Esophagus mucosa (tissue), 1 donor: ENCODE measurements at regions not wholly inside any gene's neighbourhood (a gene's known extent, or its start where the extent isn't known, plus 50 kb on each side); places are given as distances from the start of the nearest gene placed in this dataset.

Source experiments
- ATAC-seq: fragments of 200-7000 bp; cut with Tn5 transposase; one replicate; pipeline ENCODE4 v1.9.1; 2020
- donor health status: DM: yes; HTN: yes; CAD: no.

DNA sequence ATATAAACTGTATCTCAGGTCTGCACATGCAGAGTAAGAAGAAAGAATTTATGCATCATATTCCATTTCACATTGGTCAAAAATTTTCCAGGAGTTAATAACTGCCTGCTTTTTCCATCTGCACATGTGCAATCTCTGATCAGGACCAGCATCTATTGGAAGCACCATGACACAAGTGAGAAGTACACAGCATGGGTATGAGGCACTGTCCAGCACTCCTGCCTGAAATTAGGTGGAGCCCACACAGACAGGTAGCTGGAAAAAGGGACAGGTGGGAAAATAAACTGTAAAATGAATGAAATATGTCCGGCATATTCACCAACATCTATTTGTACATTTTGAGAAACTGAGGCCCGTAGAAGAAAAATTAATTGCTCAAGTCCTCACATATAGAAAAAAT, 609.2 kb upstream of the NXPH2 start:
- ATAC-seq = no peak

GRCh38 chr2:139386401-139386800, 606.2 kb upstream of the NXPH2 start:
- no peak for ATAC-seq

- ATAC-seq = no peak
Observed at GRCh38 chr2:139383532-139383931, 603.3 kb upstream of the NXPH2 start.

- ATAC-seq = no peak
Observed at GRCh38 chr2:139380051-139380450, 599.9 kb upstream of the NXPH2 start.

DNA sequence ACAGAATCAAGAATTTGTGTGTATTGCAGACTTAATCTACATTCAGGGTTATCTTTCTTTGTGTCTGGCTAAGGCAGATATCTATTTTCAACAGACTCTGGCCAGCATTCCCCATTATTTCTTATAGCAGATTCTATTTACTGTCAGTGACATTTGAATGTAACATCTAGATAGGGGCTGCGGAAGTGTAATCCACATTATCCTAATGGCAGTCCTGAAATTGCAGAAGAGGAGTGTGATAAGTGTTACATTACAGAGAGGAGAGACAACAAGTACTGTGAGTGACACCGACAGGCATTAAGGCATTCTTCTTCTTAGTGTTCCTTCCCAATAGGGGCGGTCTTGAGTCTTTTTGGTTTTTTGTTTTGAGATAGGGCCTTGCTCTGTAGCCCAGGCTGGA, 598.2 kb upstream of the NXPH2 start:
- ATAC-seq = no peak

DNA sequence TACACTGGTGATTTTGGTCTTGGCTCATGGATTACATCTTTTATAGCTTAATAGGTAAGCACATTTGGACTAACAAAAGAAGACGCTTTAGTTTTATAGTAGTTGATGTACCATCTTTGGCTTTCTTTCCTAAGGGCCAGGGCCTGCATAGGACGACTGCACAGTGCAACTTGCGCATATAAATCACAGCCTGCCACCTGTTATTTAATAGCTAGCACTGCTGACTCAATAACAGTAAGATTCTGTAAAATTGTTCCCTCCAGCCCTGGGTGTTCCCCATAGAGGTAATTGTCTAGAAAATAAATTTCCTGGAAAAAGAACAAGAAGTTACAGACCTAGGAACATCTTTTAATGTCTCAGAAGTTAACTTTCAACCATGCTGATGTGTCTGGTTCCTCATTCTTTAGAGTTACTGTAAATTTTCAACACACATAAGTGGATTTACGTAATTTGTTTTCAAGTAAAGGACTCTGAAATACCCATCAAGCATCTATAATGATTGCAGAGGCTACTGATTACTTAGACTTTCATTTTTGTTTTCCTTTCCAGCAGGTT, 594.2 kb upstream of the NXPH2 start:
- ATAC-seq = no peak

- ATAC-seq = no peak
Observed at GRCh38 chr2:139369423-139370409, 589.5 kb upstream of the NXPH2 start.

DNA sequence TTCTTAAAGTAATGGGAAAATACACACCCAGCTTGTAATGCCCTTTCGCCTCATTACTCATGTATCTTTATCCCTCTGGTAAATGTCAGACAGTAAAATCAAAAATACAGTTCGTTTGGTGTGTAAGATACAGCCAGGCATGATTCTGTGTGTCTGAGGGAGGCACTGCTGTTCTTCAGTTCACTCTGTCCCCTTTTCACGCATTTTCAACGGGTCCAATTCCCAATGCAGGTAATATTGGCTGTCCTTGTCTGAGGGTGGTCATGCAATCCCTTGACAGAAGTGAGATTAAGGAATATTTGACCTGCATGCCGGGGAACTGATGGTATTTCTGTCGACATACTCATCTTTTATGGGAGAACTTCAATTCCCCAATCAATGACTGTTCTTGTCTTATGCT, 587.2 kb upstream of the NXPH2 start:
- ATAC-seq = no peak

DNA sequence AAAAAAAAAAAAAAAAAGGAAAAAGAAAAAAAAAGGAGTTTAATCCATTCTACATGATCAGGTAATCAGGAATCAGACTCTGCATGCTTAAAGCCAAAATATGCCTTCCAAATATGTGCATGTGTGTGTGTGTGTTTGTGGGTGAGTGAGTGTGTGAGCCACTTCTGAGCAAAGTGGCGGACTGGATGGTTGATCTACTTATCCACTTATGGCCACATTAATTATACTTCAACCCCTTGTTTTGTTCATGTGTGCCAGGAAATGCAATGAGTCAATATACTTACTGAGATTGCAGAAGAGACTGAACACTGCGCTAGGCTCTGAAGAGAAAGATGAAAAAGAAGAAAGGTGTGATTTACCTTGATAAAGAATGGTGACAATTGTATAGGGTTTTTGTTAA, 586.5 kb upstream of the NXPH2 start:
- no peak for ATAC-seq

GRCh38 chr2:139365189-139365588, 585.0 kb upstream of the NXPH2 start:
- no peak for ATAC-seq

DNA sequence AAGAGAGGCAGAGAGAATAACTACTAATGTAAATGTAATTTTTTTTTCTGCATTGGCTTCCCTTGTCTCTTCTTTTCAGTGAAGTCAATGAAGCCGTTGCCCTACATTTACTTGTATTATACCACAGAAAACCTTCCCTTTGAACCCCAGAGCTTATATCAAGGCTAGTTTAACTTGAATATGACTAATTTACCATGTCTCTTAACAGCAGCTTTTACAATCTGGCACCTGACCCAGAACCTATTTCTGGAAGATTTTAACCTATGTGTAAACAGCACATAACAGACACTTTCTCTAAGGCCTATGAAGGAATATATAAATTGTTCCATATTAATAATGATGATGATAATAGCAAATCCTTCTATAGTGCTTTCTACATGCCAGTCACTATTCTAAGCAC, 580.5 kb upstream of the NXPH2 start:
- ATAC-seq = no peak

- ATAC-seq = no peak
Observed at GRCh38 chr2:139359818-139360217, 579.6 kb upstream of the NXPH2 start.

DNA sequence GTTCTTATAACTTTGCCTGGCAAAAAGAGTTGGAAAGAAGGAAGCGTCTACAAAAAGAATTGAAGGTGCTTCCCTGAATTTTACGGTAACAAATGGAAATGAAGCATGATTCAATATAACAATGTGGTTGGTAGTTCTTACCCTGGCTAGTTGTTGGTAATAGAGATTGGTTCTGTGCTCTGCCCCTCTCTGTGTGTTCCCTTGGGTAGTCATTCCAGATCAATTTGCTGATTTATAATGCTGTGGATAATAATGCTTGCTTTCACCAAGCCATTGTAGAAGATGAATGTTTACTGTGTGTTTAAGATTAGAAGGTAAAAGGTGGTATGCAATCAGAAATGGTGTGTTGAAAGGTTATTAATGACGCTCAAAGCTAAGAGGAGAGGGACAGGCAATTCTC, 577.8 kb upstream of the NXPH2 start:
- ATAC-seq = no peak

GRCh38 chr2:139354518-139354917, 574.3 kb upstream of the NXPH2 start:
- no peak for ATAC-seq

DNA sequence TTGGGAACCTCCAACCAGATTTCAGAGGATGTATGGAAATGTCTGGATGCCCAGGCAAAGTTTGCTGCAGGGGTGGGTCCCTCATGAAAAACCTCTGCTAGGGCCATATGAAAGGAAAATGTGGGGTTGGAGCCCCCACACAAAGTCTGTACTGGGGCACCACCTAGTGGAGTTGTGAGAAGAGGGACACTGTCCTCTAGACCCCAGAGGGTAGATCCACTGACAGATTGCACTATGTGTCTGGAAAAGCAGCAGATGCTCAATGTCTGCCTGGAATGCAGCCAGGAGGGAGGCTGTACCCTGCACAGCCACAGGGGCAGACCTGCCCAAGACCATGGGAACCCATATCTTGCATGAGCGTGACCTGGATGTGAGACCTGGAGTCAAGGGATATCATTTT, 573.7 kb upstream of the NXPH2 start:
- ATAC-seq = no peak

DNA sequence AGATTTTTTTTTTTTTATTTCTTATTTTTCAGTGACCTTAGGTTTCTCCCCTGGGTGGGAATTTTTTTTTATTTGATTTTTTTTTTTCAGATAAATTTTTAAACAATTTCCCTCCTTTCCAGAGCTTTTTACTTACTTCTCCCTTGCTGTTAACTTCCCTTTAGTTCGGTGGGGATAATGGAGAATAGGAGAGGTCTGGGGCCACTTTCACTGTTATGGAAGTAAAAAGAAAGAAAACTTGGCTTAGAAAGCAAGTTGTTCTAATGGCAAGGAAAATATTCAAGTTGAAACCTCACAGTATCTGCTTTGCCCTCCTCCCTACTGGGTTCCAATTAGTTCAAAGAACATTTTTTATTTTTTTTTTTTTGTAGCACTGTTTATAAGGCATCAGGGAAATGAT, 537.1 kb upstream of the NXPH2 start:
- ATAC-seq = no peak

- ATAC-seq = no peak
Observed at GRCh38 chr2:139314059-139314458, 533.9 kb upstream of the NXPH2 start.

GRCh38 chr2:139296672-139297209, 516.6 kb upstream of the NXPH2 start:
- no peak for ATAC-seq

GRCh38 chr2:139293992-139294548, 513.9 kb upstream of the NXPH2 start:
- ATAC-seq = no peak

DNA sequence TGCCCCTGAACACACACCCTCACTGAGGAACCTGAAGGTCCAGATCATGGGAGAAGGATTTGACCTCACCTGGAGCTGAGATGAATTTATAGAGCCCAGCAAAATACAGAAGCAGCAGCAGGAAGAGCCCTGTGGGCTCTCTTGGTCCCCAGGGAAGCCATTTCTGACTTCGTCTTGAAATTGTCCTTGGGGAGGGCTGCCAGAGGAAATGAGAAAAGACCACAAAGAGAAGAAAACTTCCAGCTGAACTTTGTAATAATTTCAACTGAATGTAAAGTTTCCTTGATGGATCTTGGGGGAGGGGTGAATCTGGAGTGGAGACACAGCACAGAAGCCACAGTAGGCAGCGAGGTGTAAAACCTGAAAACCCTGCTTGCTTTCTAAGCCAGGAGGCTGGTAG, 500.9 kb upstream of the NXPH2 start:
- no peak for ATAC-seq

- no peak for ATAC-seq
Observed at GRCh38 chr2:139271879-139272278, 491.7 kb upstream of the NXPH2 start.

GRCh38 chr2:139271149-139271548, 491.0 kb upstream of the NXPH2 start:
- no peak for ATAC-seq

GRCh38 chr2:139260052-139260430, 479.9 kb upstream of the NXPH2 start:
- no peak for ATAC-seq
